OCI-LY7 (cell line): ENCODE measurements at regions not wholly inside any gene's neighbourhood (a gene's known extent, or its start where the extent isn't known, plus 50 kb on each side); places are given as distances from the start of the nearest gene placed in this dataset.

Experiments used
- EZH2phosphoT487 ChIP-seq: fragments of 200-600 bp; sonication (generic); IDR thresholded peaks from 2 replicates; pipeline ENCODE4 v1.6.1; 2018; ENCODE audit warnings: low read depth, borderline replicate concordance, mild to moderate bottlenecking, mixed run types, antibody characterized with exemption, low read length, moderate library complexity, mixed read lengths
- TF ChIP-seq, protein P1 (sequence below): fragments of 200-600 bp; sonication (generic); conservative IDR thresholded peaks from 2 replicates; pipeline ENCODE4 v1.5.1; 2014; ENCODE audit warnings: mild to moderate bottlenecking, antibody characterized with exemption, low read length, moderate library complexity, mixed read lengths

DNA sequence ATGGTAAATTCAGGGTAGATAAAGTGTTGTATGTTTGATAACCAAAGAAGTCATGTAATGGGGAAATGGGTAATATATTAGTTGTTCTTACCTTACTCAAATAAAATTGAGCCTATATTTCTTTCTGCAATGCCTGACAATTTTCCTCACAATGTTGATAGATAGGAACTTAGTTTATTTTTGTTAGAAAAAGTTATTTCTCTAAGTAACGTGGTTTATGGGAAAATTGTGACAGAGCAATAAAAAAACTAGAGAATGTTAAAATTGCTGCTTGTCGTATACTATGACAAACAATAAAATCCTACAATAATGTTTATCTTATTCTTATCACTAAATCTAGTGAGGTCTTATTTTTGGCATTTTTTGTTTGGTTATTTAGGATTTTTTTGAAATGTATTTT is 534.1 kb downstream of the TMTC2 start:
- TF ChIP-seq, protein P1, sequence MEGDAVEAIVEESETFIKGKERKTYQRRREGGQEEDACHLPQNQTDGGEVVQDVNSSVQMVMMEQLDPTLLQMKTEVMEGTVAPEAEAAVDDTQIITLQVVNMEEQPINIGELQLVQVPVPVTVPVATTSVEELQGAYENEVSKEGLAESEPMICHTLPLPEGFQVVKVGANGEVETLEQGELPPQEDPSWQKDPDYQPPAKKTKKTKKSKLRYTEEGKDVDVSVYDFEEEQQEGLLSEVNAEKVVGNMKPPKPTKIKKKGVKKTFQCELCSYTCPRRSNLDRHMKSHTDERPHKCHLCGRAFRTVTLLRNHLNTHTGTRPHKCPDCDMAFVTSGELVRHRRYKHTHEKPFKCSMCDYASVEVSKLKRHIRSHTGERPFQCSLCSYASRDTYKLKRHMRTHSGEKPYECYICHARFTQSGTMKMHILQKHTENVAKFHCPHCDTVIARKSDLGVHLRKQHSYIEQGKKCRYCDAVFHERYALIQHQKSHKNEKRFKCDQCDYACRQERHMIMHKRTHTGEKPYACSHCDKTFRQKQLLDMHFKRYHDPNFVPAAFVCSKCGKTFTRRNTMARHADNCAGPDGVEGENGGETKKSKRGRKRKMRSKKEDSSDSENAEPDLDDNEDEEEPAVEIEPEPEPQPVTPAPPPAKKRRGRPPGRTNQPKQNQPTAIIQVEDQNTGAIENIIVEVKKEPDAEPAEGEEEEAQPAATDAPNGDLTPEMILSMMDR = no peak
- no peak for TF ChIP-seq EZH2phosphoT487
